Right hindlimb (tissue), 1 donor: ENCODE measurements at regions not wholly inside any gene's neighbourhood (a gene's known extent, or its start where the extent isn't known, plus 50 kb on each side); places are given as distances from the start of the nearest gene placed in this dataset.
"Not testable (repeated sequence)": the region's sequence is repeated elsewhere in the genome, so short reads cannot be mapped to it uniquely, and the experiment has no call there.

Experiments used
- DNase-seq: peaks from one replicate; pipeline ENCODE4 v3.0.0-alpha.2; 2018

DNA sequence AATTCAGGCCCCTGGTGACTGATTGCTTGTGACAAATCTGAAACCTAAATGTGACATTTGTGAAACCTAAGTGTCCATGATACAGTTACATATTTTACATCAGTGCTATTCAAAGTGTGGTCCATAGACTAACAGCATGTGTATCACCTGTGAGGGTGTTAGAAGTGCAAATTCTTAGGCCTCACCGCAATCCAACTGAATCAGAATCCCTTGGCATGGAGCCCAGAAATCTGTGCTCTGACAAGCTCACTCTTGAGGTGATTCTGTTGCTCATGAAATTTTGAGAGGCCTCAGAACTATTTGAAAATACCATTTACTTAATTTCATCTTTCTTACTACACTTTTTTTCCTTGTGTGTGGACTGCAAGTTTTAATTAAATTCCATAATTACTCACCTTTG lies 587.9 kb downstream of the ADGRL2 start:
- DNase-seq: no peak

DNA sequence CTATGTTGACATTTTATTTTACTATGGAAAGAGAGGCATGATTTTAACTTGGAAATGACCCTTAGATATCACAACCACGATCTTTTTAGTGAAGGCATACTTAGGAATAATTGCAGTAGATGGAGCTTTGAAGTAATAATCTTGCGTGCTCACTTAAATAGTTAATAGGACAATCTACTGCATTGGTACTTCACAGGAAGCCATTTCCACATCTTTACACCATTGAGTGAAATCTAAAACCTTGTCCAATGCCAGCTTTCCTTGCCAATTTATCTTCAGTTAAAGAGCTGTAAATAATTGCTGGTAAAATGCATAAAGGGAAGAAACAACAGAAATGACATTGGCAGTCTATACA lies 586.3 kb downstream of the ADGRL2 start:
- DNase-seq: no peak

DNA sequence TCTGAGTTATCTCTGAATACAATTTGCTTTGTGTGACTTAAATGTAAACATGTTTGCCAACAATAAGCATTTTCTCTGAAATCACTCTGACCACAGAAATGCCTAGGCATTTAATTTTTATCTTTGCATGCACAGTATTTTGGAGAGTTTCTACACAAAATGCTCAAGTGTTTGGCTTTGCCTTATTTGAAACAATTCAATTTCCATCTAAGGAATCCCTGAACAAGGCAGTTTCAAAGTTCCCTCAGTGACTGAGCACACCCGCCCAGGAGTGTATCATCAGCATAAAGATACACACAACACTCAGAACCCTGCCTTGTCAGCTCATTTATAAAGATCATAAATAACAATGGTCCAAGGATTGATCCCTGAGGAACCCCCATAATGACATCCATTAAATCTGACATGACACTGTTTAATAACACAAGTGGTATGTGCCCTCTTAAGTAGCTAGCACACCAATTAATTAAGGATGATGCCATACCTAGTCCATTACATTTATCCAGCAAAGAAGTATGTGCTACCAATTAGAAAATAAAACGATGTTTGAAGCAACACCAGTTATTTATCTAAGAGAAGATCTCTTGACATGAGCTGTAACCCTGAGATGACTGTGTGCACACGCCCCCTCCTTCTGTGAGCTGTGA lies 585.8 kb downstream of the ADGRL2 start:
- DNase-seq: no peak

DNA sequence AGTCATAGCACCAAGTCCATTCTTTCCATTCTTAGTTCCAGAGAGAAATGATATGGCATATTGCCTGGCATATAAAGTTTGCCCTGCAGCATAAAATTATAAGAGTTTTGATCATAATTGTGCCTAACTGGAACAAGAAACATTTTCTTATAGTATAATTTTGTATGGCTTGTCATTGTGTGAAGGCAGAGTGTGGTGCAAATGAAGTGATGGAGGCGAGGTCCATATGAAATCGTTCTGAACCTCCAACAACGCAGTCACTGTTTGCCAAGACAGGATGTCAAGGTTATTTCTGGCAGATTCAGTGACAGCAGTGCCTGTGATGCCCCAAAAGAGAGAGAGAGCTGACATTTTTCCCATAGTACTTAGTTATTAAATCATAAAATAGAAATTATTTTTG lies 584.0 kb downstream of the ADGRL2 start:
- no peak for DNase-seq

DNA sequence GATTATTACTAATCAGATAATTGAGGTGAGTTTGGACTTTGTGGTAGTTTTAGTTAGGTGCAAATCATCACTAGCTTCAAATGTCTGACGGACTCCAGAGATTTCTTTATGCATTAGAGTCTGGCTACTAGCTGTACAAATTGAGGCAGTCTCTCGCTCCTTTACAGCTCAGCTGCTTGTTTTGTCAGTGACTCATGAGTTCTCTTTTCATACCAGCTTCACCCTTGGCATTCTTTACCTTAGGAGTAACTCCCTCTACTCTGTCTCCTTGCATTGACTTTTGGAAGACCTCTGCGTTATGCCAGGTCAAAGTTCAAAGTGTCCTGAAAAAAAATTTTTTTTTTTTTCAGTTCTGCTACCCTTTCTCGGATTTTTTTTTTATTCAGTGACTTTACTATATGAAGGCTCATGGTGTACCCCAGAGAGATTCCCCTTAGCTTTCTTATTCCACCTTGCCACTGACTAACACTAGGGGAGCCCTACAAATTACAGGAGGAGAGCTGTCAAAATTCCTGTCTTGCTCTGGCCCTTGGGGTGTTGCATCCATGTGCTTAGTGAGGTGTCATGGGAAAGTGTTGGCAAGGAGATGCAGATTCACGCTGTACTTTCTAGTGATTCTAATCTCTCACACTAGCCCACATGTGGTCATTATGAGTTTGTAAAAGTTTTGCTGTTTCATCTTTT lies 576.6 kb downstream of the ADGRL2 start:
- DNase-seq: no peak

DNA sequence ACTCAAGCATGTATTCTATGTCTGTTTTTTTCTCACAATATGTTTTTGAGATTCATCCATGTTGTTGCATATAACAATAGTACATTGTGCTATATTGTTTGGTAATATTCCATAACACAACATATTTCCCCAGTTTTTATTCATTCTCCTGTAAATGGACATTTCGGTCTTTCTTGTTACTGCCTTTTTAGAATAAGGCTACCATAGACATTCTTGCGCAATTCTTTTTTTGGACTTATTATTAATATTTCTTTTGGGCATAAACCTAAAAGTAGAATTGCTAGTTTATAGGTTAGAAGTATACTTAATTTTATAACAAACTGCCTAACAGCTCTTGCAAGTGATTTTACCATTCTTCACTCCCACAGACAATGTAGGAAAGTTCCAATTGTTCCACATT lies 573.0 kb downstream of the ADGRL2 start:
- no peak for DNase-seq

DNA sequence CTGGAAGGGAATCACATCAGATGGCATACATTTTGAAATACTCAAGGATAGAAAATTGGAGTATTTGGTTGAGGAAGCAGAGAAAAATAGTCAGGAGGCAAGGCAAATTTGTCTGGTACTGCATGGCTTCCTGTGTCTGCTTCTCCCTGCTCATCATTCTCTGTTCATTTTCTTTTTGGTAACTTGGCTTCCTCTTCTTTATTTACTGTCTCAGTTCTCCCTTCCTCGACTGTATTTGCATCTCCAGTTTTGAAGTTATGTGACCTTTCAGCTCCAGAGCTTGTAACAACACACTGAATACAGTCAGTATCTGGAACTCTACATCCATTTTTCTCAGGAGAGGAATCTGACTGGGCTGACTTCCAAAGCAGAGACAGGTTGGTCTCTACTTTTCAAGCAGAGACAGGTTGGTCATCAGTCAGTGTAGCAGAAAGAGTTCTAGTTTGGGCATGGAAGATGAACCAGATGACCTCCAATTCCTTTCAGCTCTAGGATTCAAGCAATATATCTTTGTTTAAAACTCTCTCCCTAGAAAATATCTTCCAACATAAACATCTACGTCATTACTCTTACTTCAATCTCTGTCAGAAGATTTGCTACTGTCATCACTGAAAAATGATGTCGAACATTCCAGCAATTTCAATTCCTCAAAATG lies 571.2 kb downstream of the ADGRL2 start:
- no peak for DNase-seq

DNA sequence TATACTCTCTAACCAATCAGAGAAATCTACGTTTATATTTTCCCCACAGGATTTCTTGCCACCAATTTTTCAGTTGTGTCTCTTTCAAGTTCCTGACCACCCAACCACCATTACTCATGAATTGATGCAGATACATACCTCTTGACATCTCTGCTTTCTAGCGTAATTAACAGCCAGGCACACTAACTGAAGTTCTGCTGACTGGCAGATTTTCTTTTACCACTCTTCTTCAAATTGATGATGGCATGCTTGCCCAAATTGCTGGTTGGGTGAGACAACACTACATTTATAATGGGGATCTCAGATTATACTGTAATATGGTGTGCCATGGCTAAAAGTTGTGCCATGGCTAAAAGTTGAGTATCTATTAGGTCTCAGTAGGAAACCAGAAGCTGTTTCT lies 566.7 kb downstream of the ADGRL2 start:
- DNase-seq: no peak

DNA sequence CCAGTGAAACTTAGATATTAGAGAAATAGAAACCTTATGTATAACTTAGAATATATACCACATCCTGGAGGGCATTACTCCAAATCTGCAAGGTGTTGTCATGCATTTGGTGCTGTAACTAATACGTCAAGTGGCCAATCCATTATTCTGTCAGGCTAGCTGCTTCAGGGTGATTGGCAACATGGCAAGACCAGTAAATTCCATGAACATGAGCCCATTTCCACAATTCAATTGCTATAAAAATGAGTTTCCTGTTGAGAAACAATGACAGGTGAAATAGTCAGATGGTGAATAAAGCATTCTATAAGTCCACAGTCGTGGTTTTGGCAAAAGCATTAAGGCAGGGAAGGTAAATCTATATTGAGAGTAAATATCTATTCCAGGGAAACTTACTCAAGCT lies 566.0 kb downstream of the ADGRL2 start:
- no peak for DNase-seq

DNA sequence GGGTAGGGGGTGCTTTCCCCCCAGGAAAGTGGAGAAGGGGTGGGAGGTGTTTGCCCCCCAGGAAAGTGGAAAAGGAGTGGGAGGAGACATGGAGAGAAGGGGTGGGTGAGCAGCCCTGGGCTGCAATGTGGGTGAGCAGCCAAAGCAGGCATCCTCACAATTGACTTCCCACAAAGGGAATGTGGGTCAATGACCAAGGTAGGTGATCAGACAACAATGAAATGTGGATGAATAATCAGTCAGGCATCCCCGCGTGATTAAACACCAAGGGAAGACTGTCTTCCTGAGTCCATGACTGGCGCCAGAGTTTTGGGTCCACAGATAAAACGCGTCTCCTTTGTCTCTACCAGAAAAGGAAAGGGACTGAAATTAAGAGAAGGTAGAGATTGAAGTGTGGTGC lies 558.8 kb downstream of the ADGRL2 start:
- DNase-seq: not testable (repeated sequence)

DNA sequence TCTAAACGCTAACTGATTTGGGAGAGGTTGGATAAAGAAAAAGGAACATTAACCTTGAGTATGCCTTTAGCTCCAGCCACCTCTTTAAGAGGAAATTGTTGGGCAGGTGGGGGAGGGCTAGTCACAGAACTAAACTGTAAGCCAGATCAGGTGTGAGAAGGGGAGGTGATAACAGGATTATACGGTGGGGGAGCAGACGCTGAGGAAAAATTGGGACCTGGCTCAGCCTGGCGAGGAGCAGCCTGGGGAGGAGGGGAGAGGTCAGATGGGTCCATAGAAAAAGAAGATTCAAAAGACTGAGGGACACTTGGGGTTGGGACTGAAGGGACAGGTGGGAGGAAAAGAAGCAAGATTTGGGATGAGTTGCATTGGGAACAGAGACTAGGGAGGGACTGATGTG lies 558.0 kb downstream of the ADGRL2 start:
- DNase-seq: not testable (repeated sequence)

DNA sequence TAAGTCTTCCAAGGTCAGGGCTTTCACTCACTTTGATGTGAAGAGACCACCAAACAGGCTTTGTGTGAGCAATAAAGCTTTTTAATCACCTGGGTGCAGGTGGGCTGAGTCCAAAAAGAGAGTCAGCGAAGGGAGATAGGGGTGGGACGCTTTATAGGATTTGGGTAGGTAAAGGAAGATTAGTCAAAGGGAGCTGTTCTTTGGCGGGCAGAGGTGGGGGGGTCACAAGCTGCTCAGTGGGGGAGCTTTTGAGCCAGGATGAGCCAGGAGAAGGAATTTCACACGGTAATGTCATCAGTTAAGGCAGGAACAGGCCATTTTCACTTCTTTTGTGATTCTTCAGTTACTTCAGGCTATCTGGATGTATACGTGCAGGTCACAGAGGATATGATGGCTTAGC lies 553.8 kb downstream of the ADGRL2 start:
- DNase-seq: not testable (repeated sequence)

DNA sequence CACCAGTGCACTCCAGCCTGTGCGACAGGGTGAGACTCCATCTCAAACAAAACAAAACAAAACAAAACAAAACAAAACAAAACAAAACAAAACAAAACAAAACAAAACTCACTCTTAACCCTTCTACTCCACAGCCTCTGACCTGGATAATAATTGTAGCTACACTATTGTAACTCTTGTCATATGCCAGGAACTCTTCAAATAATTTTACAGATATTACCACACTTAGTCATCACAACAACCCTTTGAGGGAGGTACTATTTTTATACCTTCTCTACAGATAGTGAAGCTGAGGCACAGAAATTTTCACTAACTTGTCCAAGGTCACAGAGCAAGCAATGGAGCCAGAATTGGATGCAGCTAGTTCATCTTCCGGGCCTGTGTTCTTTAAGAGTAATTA lies 547.8 kb downstream of the ADGRL2 start:
- DNase-seq: no peak

DNA sequence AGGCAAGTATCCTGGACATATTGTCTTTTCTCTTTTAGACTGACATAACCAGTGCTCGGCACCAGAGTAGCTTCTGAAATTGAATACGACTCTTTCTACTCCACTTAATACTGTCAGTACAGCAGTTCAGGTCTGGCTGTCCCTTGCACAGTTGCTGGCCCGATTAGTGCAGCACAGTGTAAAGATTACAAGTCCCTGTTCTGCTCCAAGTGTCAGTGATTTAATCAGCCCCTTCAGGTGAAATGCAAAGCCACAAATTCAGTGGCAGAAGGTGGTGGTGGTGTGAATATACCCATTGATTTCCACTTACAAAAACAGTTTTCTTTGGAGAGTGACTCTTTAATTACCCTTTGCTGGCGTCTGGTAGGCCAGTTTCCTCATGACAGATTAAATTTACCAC lies 545.4 kb downstream of the ADGRL2 start:
- DNase-seq: no peak

DNA sequence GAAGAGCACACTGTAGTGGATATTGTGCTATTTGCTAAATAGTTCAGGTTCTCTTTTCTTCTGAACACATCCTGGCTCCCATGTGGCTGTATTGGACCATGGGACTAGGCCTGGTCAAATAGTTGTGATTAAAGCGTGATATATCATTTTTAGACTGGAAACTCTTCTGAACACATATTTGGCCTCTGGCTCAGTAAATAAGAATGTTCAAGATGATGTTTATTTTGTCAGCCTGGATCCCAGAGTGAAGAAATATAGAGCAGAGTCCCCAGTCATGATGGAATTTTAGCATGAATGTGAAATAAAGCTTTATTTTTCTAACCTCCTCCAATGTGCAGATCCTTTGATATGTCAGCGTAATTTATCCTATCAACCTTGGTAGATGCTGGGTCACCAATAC lies 542.6 kb downstream of the ADGRL2 start:
- DNase-seq: no peak

DNA sequence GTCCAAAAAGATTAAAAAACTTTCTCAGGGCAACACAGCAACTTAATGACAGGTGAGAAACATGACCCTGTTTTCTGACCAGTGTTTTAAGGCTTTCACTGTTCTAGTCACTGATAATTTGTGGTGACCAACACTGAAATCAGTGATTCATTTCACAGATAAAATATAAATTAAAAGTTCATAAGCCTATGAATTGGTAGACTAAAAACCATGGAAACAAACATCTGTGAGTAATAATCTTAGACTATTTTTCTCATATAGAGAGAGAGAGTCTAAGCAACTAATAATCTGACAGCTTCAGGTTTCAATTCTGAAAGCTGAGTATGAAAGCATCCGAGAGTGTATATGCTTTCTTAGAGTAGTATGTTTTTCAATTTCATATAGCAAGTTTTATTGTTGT lies 536.9 kb downstream of the ADGRL2 start:
- DNase-seq: no peak

DNA sequence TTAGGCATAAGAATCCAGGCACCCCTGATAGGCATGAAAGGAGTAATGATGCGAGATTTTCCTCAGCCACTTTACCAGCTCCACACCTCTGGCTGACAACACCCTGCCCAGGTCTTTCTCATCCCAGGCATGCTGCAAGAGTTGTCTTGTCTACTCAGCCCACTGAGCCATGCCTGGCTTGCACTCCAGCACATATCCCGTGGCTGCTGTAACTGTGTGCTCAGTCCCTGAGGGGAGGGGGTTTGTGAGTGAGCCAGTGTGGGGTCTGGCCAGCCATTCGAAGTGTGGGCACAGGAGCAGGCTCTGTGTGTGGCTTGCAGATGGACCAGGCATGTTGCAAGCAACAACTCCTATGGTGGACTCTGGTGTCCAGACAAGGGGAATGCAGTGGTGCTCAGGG lies 529.6 kb downstream of the ADGRL2 start:
- DNase-seq: no peak

DNA sequence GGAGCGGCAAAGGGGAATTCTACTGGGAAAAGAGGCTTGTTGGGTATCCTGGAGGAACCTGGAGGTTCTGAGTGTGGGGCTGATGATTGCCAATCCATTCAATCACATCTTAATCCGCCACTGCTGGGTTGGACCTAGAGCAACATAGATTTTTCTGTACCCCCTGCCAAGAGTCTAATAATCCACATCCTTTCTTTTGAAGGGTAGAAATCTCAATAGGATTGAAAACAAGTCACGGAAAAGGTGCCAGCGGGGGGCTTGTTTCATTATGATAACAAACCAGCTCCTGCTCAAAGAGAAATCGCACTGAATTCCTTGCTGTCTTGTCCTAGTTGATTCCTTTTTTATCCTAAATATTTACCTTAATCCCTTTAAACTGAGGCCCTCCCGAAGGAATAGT lies 528.5 kb downstream of the ADGRL2 start:
- no peak for DNase-seq

DNA sequence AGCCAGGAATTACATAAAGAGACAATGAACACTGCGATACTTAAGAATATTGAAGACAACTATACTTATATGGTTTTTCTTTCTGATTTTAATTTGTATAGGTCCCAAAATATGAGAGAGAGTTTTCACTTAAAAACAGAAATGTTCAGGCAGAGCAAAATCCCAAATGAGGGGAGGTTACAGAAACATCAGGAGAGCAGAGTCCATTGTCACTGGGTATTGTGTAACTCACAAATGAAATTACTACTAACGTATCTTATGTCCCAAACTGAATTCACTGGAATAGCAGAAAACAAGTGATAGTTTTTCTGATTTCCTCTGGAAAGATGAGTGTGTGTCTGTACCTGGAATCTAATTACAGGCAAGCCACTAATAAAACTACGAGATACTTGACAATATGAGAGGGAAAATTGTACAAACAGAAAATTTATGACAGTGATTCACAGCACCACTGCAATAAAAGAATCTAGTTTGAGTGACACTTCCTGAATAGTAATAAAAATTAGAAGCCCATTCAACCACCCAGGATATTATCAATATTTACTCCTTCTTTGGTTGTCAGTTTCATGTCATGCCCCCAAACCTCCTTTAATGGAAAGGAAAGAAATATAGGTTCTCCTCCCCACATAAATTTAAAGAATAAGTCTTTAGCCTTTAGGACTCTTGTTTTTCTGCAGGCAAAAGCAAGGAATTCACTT lies 522.6 kb downstream of the ADGRL2 start:
- no peak for DNase-seq

DNA sequence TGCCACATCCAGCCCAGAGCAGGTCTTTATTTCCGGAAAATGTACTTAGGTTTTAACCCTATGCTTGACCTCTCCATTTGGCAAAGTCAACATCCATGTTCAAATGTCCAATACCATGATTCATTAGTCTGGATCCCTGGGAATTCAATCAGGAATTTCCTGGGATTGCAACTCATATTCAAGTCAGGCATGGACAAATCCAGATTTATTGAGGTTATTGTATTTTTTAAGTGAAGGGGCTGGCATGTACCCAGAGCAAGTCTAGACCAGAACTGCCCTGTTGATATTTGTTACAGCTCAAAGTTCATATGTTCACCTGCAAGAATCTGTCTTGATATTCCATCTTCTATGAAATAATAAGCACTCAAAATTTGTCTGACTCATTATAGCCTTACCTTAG lies 521.1 kb downstream of the ADGRL2 start:
- DNase-seq: no peak

DNA sequence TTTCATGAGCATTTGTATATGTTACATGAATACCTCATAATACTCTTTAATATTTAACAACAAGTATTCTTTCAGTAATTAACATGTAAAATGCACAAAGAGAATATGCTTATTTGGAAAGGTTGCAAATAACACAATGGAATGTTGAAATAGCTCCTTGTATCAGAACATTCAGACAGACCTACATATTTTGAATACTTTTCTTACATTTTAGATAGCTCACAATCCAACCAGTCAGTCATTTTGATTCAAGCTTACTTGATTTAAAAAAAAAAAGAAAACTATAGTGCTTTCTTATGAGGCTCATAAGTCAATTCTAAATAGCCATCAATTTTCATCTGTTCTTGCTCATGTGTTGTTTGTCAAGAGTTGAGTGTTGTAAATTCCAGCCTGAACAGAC lies 518.8 kb downstream of the ADGRL2 start:
- no peak for DNase-seq

DNA sequence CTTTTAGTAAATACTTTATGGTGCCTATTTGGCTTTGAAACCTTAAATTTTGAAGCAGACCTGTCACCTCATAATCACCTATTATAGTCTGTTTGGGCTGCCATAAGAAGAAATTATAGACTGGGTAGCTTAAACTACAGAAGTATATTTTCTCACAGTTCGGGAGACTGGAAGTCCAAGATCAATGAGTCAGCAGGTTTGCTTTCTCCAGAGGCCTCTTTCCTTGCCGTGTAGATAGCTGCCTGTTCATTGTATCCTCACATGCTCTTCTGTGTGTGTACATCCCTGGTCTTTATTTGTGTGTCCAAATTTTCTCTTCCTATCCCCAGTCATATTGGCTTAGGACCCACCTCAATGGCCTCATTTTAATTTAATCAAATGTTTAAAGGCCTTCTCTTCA lies 518.2 kb downstream of the ADGRL2 start:
- no peak for DNase-seq

DNA sequence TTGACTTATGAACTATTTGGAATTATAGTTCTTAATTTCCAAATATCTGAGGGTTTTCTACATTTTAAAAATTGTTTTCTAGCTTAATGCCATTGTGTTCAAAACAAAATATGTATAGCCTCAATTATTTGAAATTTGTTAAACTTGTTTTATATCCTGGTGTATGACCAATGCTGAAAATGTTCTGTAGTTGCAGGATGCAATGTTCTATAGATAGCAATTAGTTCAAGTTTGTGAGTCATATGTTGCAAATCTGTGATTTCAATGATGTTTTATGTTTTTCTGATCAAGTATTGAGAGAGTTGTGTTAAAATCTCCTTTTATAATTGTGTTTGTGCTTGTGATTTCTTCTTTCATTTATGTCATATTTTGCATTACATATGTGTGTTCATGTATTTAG lies 517.5 kb downstream of the ADGRL2 start:
- DNase-seq: no peak

DNA sequence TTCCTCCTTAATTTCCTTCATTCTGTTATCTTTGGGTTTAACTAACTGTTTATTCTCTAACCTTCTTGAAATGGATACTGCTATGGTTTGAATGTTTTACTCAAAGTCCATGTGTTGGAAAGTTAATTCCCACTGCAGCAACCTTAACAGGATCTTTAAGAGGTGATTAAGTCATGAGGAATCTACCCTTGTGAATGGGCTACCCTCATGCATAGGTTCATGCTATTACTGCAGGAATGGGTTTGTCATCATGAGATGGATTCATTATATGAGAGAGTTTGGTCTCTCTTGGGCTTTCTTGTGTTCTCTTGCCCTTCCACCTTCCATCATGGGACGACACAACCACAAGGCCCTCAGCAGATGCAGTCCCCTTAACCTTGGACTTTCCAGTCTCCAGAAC lies 516.9 kb downstream of the ADGRL2 start:
- no peak for DNase-seq
